HepG2 (cell line): ENCODE measurements at regions not wholly inside any gene's neighbourhood (a gene's known extent, or its start where the extent isn't known, plus 50 kb on each side); places are given as distances from the start of the nearest gene placed in this dataset.

Source experiments
- POGZ ChIP-seq: sonication (generic); formaldehyde crosslinking; IDR thresholded peaks from 2 replicates; pipeline ENCODE4 v1.4.0; 2020; ENCODE audit warnings: mild to moderate bottlenecking, missing genetic modification reagents
- ZBTB40 ChIP-seq, 2 experiments: fragments of 450-650 bp in 1 of 2; sonication (generic) in 1 of 2; formaldehyde crosslinking in 1 of 2; IDR thresholded peaks; 2 replicates each; pipeline versions ENCODE4 v1.6.1 to v1.8.0; 2016 to 2022; ENCODE audit warnings: antibody characterized with exemption in 1 of 2, mild to moderate bottlenecking in 1 of 2, missing genetic modification reagents in 1 of 2
- ZNF17 ChIP-seq: sonication (generic); formaldehyde crosslinking; IDR thresholded peaks from 2 replicates; pipeline ENCODE4 v1.5.0; 2020; ENCODE audit warnings: mild to moderate bottlenecking, missing genetic modification reagents
- ZNF598 ChIP-seq: sonication (generic); formaldehyde crosslinking; IDR thresholded peaks from 2 replicates; pipeline ENCODE4 v1.5.1; 2020; ENCODE audit warnings: mild to moderate bottlenecking, missing genetic modification reagents, borderline replicate concordance
- TF ChIP-seq, protein P1 (sequence below): sonication (generic); formaldehyde crosslinking; IDR thresholded peaks from 2 replicates; pipeline ENCODE4 v1.5.1; 2020; ENCODE audit warnings: missing genetic modification reagents, mild to moderate bottlenecking, borderline replicate concordance

DNA sequence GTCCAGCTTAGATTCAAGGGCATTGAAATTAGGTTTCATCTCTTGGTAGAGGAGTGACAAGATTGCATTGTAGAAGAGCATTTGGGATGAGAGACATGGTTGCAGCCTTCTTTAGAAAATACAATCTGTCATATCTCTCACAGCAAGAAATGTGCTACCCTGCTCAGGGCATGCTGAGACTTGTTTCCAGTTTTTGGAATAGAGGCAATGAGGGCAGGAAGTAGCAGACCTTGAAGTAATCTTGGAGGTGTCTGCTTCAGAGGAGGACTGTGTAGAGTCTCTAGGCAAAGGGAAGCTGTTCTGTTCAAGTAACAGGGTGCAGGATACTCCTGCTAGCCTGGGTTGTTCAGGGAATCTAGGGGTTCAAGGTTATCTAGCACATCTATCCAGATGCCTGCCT lies 116.1 kb upstream of the ZNF827 start (continued):
- no peak for TF ChIP-seq ZBTB40 (IDR thresholded peaks at IDR 0.05)
- no peak for TF ChIP-seq ZBTB40 (CRISPR knock-in tag; IDR thresholded peaks at IDR 0.05)
- TF ChIP-seq, protein P1, sequence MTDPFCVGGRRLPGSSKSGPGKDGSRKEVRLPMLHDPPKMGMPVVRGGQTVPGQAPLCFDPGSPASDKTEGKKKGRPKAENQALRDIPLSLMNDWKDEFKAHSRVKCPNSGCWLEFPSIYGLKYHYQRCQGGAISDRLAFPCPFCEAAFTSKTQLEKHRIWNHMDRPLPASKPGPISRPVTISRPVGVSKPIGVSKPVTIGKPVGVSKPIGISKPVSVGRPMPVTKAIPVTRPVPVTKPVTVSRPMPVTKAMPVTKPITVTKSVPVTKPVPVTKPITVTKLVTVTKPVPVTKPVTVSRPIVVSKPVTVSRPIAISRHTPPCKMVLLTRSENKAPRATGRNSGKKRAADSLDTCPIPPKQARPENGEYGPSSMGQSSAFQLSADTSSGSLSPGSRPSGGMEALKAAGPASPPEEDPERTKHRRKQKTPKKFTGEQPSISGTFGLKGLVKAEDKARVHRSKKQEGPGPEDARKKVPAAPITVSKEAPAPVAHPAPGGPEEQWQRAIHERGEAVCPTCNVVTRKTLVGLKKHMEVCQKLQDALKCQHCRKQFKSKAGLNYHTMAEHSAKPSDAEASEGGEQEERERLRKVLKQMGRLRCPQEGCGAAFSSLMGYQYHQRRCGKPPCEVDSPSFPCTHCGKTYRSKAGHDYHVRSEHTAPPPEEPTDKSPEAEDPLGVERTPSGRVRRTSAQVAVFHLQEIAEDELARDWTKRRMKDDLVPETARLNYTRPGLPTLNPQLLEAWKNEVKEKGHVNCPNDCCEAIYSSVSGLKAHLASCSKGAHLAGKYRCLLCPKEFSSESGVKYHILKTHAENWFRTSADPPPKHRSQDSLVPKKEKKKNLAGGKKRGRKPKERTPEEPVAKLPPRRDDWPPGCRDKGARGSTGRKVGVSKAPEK (CRISPR knock-in tag) = no peak
- TF ChIP-seq POGZ (CRISPR knock-in tag) = no peak
- no peak for TF ChIP-seq ZNF17
- TF ChIP-seq ZNF598 (CRISPR knock-in tag) = no peak
